22Rv1 (cell line): ENCODE measurements at regions not wholly inside any gene's neighbourhood (a gene's known extent, or its start where the extent isn't known, plus 50 kb on each side); places are given as distances from the start of the nearest gene placed in this dataset.

ENCODE experiments used
- ZFX ChIP-seq: fragments of 450-650 bp; IDR thresholded peaks from 2 replicates; pipeline ENCODE4 v1.6.1; 2017; ENCODE audit warnings: antibody characterized with exemption, borderline replicate concordance
- TF ChIP-seq, protein P1 (sequence below): fragments of 450-650 bp; IDR thresholded peaks from 2 replicates; pipeline ENCODE4 v1.5.1; 2017; ENCODE audit warnings: mild to moderate bottlenecking

DNA sequence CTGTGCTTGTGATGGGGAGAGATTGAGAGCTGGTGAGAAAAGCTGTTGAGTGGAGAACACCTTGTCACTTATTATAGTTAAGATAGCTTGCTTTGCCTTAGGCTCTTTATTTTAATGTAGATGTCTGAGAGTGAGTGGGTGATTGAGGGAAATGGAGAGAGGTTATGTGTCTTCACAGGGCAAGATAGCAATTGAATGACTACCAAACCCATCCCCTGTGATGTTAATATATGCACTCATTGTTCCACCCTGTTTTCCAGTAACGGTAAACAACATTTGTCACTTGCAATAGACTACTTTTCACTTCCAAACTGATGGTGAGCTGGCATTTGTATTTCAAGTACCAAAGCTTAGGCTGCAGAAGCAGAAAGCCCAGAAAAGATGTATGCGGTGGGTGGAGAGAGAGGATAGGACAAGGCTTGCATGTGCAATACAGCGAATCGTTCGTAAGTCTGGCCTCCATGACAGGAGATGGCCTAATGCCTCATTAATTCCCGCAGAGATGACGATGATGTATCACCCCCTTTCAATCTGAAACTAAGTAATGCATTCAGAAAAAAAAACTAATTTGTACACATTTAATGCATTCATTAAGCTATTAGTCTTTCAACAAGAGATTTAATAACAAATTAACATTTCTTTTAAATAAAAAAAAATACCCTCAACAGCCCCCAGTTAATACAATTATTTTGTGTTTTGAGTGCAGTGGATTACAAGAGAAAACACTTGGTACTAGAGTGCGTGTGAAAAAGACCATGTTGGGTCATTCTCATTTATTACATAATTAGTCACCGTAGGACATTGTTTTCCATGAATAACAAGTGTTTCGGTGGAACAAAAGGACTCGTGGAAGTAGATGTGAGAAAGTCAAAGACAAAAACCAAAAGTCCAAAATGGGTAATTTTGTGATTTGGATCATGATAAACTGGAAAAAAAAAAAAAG, 699.0 kb downstream of the BRINP1 start:
- TF ChIP-seq, protein P1, sequence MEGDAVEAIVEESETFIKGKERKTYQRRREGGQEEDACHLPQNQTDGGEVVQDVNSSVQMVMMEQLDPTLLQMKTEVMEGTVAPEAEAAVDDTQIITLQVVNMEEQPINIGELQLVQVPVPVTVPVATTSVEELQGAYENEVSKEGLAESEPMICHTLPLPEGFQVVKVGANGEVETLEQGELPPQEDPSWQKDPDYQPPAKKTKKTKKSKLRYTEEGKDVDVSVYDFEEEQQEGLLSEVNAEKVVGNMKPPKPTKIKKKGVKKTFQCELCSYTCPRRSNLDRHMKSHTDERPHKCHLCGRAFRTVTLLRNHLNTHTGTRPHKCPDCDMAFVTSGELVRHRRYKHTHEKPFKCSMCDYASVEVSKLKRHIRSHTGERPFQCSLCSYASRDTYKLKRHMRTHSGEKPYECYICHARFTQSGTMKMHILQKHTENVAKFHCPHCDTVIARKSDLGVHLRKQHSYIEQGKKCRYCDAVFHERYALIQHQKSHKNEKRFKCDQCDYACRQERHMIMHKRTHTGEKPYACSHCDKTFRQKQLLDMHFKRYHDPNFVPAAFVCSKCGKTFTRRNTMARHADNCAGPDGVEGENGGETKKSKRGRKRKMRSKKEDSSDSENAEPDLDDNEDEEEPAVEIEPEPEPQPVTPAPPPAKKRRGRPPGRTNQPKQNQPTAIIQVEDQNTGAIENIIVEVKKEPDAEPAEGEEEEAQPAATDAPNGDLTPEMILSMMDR = no peak
- no peak for TF ChIP-seq ZFX
